HG03175 (cell line): ENCODE measurements at regions not wholly inside any gene's neighbourhood (a gene's known extent, or its start where the extent isn't known, plus 50 kb on each side); places are given as distances from the start of the nearest gene placed in this dataset.
"Not testable (repeated sequence)": the region's sequence is repeated elsewhere in the genome, so short reads cannot be mapped to it uniquely, and the experiment has no call there.

Source experiments
- ATAC-seq: cut with Tn5 transposase; IDR thresholded peaks from one replicate; pipeline ENCODE4 v1.9.1; 2021; ENCODE audit warnings: mild to moderate bottlenecking, moderate library complexity; ENCODE audit not compliant: unreplicated experiment

- no peak for ATAC-seq
Measured at GRCh38 chr14:48325486-48325885, 650.1 kb upstream of the MDGA2 start.

- no peak for ATAC-seq
Measured at GRCh38 chr14:48323665-48324064, 648.3 kb upstream of the MDGA2 start.

- ATAC-seq: no peak
Measured at GRCh38 chr14:48319823-48320222, 644.4 kb upstream of the MDGA2 start.

- ATAC-seq: no peak
Measured at GRCh38 chr14:48304729-48305128, 629.3 kb upstream of the MDGA2 start.

GRCh38 chr14:48289701-48290100, 614.3 kb upstream of the MDGA2 start:
- no peak for ATAC-seq

- not testable (repeated sequence) for ATAC-seq
Measured at GRCh38 chr14:48285217-48285616, 609.8 kb upstream of the MDGA2 start.

GRCh38 chr14:48275301-48275700, 599.9 kb upstream of the MDGA2 start:
- ATAC-seq: no peak

GRCh38 chr14:48274826-48275225, 599.4 kb upstream of the MDGA2 start:
- ATAC-seq: no peak

GRCh38 chr14:48267926-48268325, 592.5 kb upstream of the MDGA2 start:
- not testable (repeated sequence) for ATAC-seq

GRCh38 chr14:48266201-48266600, 590.8 kb upstream of the MDGA2 start:
- ATAC-seq: not testable (repeated sequence)

GRCh38 chr14:48261436-48261835, 586.0 kb upstream of the MDGA2 start:
- no peak for ATAC-seq

- not testable (repeated sequence) for ATAC-seq
Measured at GRCh38 chr14:48260394-48261295, 585.2 kb upstream of the MDGA2 start.

- not testable (repeated sequence) for ATAC-seq
Measured at GRCh38 chr14:48259876-48260275, 584.5 kb upstream of the MDGA2 start.

- ATAC-seq: not testable (repeated sequence)
Measured at GRCh38 chr14:48259232-48259631, 583.8 kb upstream of the MDGA2 start.

GRCh38 chr14:48258703-48259102, 583.3 kb upstream of the MDGA2 start:
- ATAC-seq: not testable (repeated sequence)

GRCh38 chr14:48253020-48253419, 577.6 kb upstream of the MDGA2 start:
- ATAC-seq: no peak

GRCh38 chr14:48251290-48251689, 575.9 kb upstream of the MDGA2 start:
- no peak for ATAC-seq

GRCh38 chr14:48250575-48250974, 575.2 kb upstream of the MDGA2 start:
- ATAC-seq: no peak

- ATAC-seq: no peak
Measured at GRCh38 chr14:48247977-48248376, 572.6 kb upstream of the MDGA2 start.

- ATAC-seq: no peak
Measured at GRCh38 chr14:48243900-48244299, 568.5 kb upstream of the MDGA2 start.

- no peak for ATAC-seq
Measured at GRCh38 chr14:48229091-48229490, 553.7 kb upstream of the MDGA2 start.

GRCh38 chr14:48193893-48194292, 518.5 kb upstream of the MDGA2 start:
- ATAC-seq: no peak

- not testable (repeated sequence) for ATAC-seq
Measured at GRCh38 chr14:48149624-48150023, 474.2 kb upstream of the MDGA2 start.
